CD14-positive monocyte (primary cell): ENCODE measurements at regions not wholly inside any gene's neighbourhood (a gene's known extent, or its start where the extent isn't known, plus 50 kb on each side); places are given as distances from the start of the nearest gene placed in this dataset.

Experiments used
- DNase-seq, 3 donors: peaks; one replicate each; pipeline ENCODE4 v3.0.0-alpha.2; 2011 to 2022
- H2AFZ ChIP-seq: 2 replicates; pipeline ENCODE4 v1.6.0; 2012; ENCODE audit warnings: mild to moderate bottlenecking, low read depth, low read length, inconsistent platforms; ENCODE audit not compliant: insufficient read depth, poor library complexity, severe bottlenecking
- H3K27ac ChIP-seq, 2 donors: 1 replicate in 1 of 2; 2 replicates in 1 of 2; pipeline ENCODE4 v1.5.1; 2012 to 2013; ENCODE audit warnings: low read length in 2 of 2, control low read depth in 1 of 2, inconsistent platforms in 1 of 2, low read depth in 1 of 2, mild to moderate bottlenecking in 1 of 2
- H3K27me3 ChIP-seq, 2 donors: one replicate each; pipeline versions ENCODE4 v1.6.0 to v1.6.1; 2011 to 2013; ENCODE audit warnings: low read length in 2 of 2; ENCODE audit not compliant: control insufficient read depth in 2 of 2, insufficient read depth in 2 of 2
- H3K36me3 ChIP-seq, 2 donors: replicated peaks in 1 of 2; 1 replicate in 1 of 2; 2 replicates in 1 of 2; pipeline versions ENCODE4 v1.5.1 to v1.6.1; 2012 to 2013; ENCODE audit warnings: low read length in 2 of 2, control low read depth in 1 of 2, inconsistent platforms in 1 of 2, mild to moderate bottlenecking in 1 of 2; ENCODE audit not compliant: insufficient read depth in 2 of 2, control insufficient read depth in 1 of 2
- H3K4me1 ChIP-seq, 2 donors: 1 replicate in 1 of 2; 2 replicates in 1 of 2; pipeline versions ENCODE4 v1.5.1 to v1.6.1; 2012 to 2013; ENCODE audit warnings: low read length in 2 of 2, control low read depth in 1 of 2, inconsistent platforms in 1 of 2, mild to moderate bottlenecking in 1 of 2, moderate library complexity in 1 of 2; ENCODE audit not compliant: insufficient read depth in 2 of 2, control insufficient read depth in 1 of 2
- H3K4me2 ChIP-seq: replicated peaks from 2 replicates; pipeline ENCODE3; 2012; ENCODE audit warnings: low read length, moderate library complexity, mild to moderate bottlenecking; ENCODE audit not compliant: poor library complexity, severe bottlenecking; ENCODE audit errors: extremely low read depth
- H3K4me3 ChIP-seq, 3 experiments: fragments of 200-600 bp in 1 of 3; sonication (generic) in 1 of 3; replicated peaks in 1 of 3; 1 replicate in 2 of 3; 2 replicates in 1 of 3; pipeline ENCODE4 v1.5.1; 2011 to 2013; ENCODE audit warnings: low read length in 3 of 3, mild to moderate bottlenecking in 3 of 3, control low read depth in 2 of 3, low read depth in 2 of 3, inconsistent platforms in 1 of 3, moderate library complexity in 1 of 3
- H3K79me2 ChIP-seq: 2 replicates; pipeline ENCODE4 v1.6.0; 2012; ENCODE audit warnings: mild to moderate bottlenecking, control low read depth, inconsistent platforms, low read length, moderate library complexity; ENCODE audit not compliant: insufficient read depth
- H3K9ac ChIP-seq: 2 replicates; pipeline ENCODE4 v1.6.0; 2017; ENCODE audit warnings: low read length, mild to moderate bottlenecking; ENCODE audit not compliant: insufficient read depth, poor library complexity, severe bottlenecking
- H3K9me3 ChIP-seq, 2 donors: replicated peaks in 1 of 2; 1 replicate in 1 of 2; 2 replicates in 1 of 2; pipeline versions ENCODE4 v1.5.1 to v1.6.1; 2012 to 2013; ENCODE audit warnings: low read length in 2 of 2, control low read depth in 1 of 2; ENCODE audit not compliant: control insufficient read depth in 1 of 2, insufficient read depth in 1 of 2
- H4K20me1 ChIP-seq: 2 replicates; pipeline ENCODE4 v1.6.0; 2012; ENCODE audit warnings: mild to moderate bottlenecking, low read length, control low read depth, moderate library complexity; ENCODE audit not compliant: insufficient read depth
- H3K27ac Mint-ChIP-seq, 7 donors: one replicate each; pipeline ENCODE4 v1.8.0; 2020; ENCODE audit warnings: mild to moderate bottlenecking in 7 of 7, mixed read lengths in 7 of 7, moderate library complexity in 6 of 7, inconsistent platforms in 2 of 7
- H3K27me3 Mint-ChIP-seq, 3 donors: one replicate each; pipeline ENCODE4 v1.8.0; 2021 to 2022; ENCODE audit warnings: low read depth in 3 of 3, mild to moderate bottlenecking in 3 of 3, mixed read lengths in 3 of 3, moderate library complexity in 3 of 3, inconsistent platforms in 1 of 3
- H3K36me3 Mint-ChIP-seq, 2 donors: one replicate each; pipeline ENCODE4 v1.8.0; 2020; ENCODE audit warnings: mixed read lengths in 2 of 2, inconsistent platforms in 1 of 2, mild to moderate bottlenecking in 1 of 2
- H3K4me1 Mint-ChIP-seq: one replicate; pipeline ENCODE4 v1.8.0; 2020; ENCODE audit warnings: mild to moderate bottlenecking, mixed read lengths
- H3K4me3 Mint-ChIP-seq, 2 donors: one replicate each; pipeline ENCODE4 v1.8.0; 2020; ENCODE audit warnings: mild to moderate bottlenecking in 2 of 2, mixed read lengths in 2 of 2, moderate library complexity in 1 of 2
- H3K9me3 Mint-ChIP-seq, 7 donors: one replicate each; pipeline ENCODE4 v1.8.0; 2020 to 2022; ENCODE audit warnings: mixed read lengths in 7 of 7, mild to moderate bottlenecking in 6 of 7, moderate library complexity in 6 of 7, inconsistent platforms in 2 of 7
- WGBS: methylation state at CpG from one replicate; pipeline ENCODE4 v1.1.5; 2013; ENCODE audit warnings: missing lambda C conversion rate; ENCODE audit not compliant: insufficient coverage; 5-methylcytosine and 5-hydroxymethylcytosine counted together
- intact Hi-C, 2 donors: fragments of 100-400 bp; cut with micrococcal nuclease; formaldehyde crosslinking; loops; one replicate each; pipeline versions ENCODE4 v1.15.0 to v1.15.1; 2023
- TF ChIP-seq, protein P1 (sequence below): fragments of 200-600 bp; IDR thresholded peaks from one replicate; pipeline ENCODE4 v1.8.0; 2022; ENCODE audit warnings: antibody characterized with exemption, mild to moderate bottlenecking

DNA sequence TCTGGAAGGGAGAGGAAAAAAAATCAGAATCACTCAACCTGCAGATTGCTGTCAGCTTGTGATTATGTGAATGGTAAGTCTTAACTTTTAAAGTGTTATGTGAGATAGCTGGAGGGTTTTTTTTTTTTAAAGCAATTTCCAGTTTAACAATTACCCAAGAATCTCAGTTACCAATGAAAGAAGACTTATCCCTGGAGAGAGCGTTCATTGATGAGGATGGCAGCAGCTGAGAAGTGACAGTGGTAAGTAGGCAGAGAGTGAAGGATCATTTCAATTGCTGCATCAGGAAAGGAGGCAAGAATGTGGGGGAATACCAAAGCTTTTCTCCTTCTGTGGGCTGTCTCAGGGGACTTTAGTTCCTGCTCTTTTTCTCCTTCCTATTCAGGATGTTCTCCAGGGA is 370.2 kb upstream of the C9orf72 start:
- H3K4me3 ChIP-seq, result no peak overlapping the region
- H3K27ac Mint-ChIP-seq, result no peak overlapping the region
- no peak overlapping the region for H3K9ac ChIP-seq
- no peak overlapping the region for H3K4me3 Mint-ChIP-seq
- H3K36me3 ChIP-seq, result no peaks in the 10 kb centered on the region
- no peaks in the 10 kb centered on the region for H3K27me3 ChIP-seq
- no peak for DNase-seq
- H2AFZ ChIP-seq, result no peak overlapping the region
- H3K27me3 Mint-ChIP-seq, result peaks cover 0 to 5% (median 0%) of the 10 kb centered on the region in 3 donors
- peaks cover 0 to 1% (median 0%) of the 10 kb centered on the region in 7 donors for H3K9me3 Mint-ChIP-seq
- H3K36me3 Mint-ChIP-seq, result no peaks in the 10 kb centered on the region
- no peak overlapping the region for H3K4me2 ChIP-seq
- H3K27ac ChIP-seq, result no peak overlapping the region
- TF ChIP-seq, protein P1, sequence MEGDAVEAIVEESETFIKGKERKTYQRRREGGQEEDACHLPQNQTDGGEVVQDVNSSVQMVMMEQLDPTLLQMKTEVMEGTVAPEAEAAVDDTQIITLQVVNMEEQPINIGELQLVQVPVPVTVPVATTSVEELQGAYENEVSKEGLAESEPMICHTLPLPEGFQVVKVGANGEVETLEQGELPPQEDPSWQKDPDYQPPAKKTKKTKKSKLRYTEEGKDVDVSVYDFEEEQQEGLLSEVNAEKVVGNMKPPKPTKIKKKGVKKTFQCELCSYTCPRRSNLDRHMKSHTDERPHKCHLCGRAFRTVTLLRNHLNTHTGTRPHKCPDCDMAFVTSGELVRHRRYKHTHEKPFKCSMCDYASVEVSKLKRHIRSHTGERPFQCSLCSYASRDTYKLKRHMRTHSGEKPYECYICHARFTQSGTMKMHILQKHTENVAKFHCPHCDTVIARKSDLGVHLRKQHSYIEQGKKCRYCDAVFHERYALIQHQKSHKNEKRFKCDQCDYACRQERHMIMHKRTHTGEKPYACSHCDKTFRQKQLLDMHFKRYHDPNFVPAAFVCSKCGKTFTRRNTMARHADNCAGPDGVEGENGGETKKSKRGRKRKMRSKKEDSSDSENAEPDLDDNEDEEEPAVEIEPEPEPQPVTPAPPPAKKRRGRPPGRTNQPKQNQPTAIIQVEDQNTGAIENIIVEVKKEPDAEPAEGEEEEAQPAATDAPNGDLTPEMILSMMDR, result no peak
- H3K4me1 Mint-ChIP-seq, result no peaks in the 10 kb centered on the region
- no peaks in the 10 kb centered on the region for H3K4me1 ChIP-seq
- no CpG with 5 or more reads among the region's 1 CpG for WGBS
- no peaks in the 10 kb centered on the region for H3K79me2 ChIP-seq
- no peaks in the 10 kb centered on the region for H4K20me1 ChIP-seq
- intact Hi-C loops, result no loop called here
- no peaks in the 10 kb centered on the region for H3K9me3 ChIP-seq

DNA sequence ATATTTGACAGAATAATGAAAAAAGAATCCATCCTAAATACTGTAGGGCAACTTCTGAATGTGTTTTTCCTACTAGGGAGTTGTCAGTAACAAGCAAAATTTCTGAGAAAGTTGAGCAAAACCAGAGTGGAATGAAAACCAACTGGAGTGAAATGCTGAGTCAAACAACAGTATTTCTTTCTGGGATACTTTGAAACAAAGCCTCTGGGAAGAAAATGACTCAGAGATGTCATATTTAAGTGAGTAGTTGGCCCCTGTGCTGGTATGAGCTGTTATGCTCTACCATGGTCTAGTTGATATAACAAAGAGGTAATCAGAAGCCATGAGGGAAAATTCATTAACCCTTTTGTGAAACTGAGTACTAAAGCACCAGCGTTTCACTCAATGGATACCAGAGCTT is 372.1 kb upstream of the C9orf72 start:
- no peaks in the 10 kb centered on the region for H3K27me3 ChIP-seq
- H3K9me3 Mint-ChIP-seq, result peaks cover 0 to 2% (median 0%) of the 10 kb centered on the region in 7 donors
- no peaks in the 10 kb centered on the region for H3K9me3 ChIP-seq
- H2AFZ ChIP-seq, result no peak overlapping the region
- H3K36me3 ChIP-seq, result no peaks in the 10 kb centered on the region
- H3K79me2 ChIP-seq, result no peaks in the 10 kb centered on the region
- no CpG with 5 or more reads among the region's 1 CpG for WGBS
- no peak for DNase-seq
- H3K36me3 Mint-ChIP-seq, result no peaks in the 10 kb centered on the region
- peaks cover 0 to 5% (median 0%) of the 10 kb centered on the region in 3 donors for H3K27me3 Mint-ChIP-seq
- no peak overlapping the region for H3K4me3 ChIP-seq
- intact Hi-C loops, result no loop called here
- H3K27ac ChIP-seq, result no peak overlapping the region
- H3K27ac Mint-ChIP-seq, result no peak overlapping the region
- TF ChIP-seq, protein P1, result no peak
- no peaks in the 10 kb centered on the region for H4K20me1 ChIP-seq
- no peak overlapping the region for H3K4me2 ChIP-seq
- no peak overlapping the region for H3K4me3 Mint-ChIP-seq
- no peak overlapping the region for H3K9ac ChIP-seq
- H3K4me1 Mint-ChIP-seq, result no peaks in the 10 kb centered on the region
- H3K4me1 ChIP-seq, result no peaks in the 10 kb centered on the region
